ENCODE measurements at regions not wholly inside any gene's neighbourhood (a gene's known extent, or its start where the extent isn't known, plus 50 kb on each side); places are given as distances from the start of the nearest gene placed in this dataset.

- Histone ChIP-seq H3K27me3 (ENCODE audit: insufficient read depth, low read length, poor library complexity) (no peaks in the 10 kb centered on the region), H3K4me2 (ENCODE audit: insufficient read depth, low read length) (no peak overlapping the region), H4K20me1 (ENCODE audit: insufficient read depth, low read length) (no peaks in the 10 kb centered on the region), H3K27ac (ENCODE audit: low read length) (no peak overlapping the region), H3K4me3 (ENCODE audit: low read depth in 1 of 2, low read length in 2 of 2) (no peak overlapping the region), H3K4me1 (ENCODE audit: insufficient read depth, low read length) (no peaks in the 10 kb centered on the region), H3K9me3 (ENCODE audit: insufficient read depth, low read length, severe bottlenecking) (no peaks in the 10 kb centered on the region), H3K79me2 (ENCODE audit: insufficient read depth, low read length) (no peaks in the 10 kb centered on the region), H3K36me3 (ENCODE audit: insufficient read depth, low read length) (no peaks in the 10 kb centered on the region), H3K9ac (ENCODE audit: low read depth, low read length) (no peak overlapping the region), H2AFZ (ENCODE audit: low read depth, low read length) (no peak overlapping the region)
- ATAC-seq (ENCODE audit: insufficient read depth, low read depth) (no peak), DNase-seq (no peak)
- TF ChIP-seq CTCF (IDR thresholded peaks at IDR 0.05; ENCODE audit: borderline replicate concordance, extremely low read depth, low read length, poor library complexity, severe bottlenecking) (no peak), EZH2 (IDR thresholded peaks at IDR 0.05; ENCODE audit: borderline replicate concordance, low read depth, low read length, severe bottlenecking) (no peak)
Measured at GRCh38 chr2:81505586-81505985, 1201.0 kb upstream of the LRRTM1 start.

- DNase-seq (no peak), ATAC-seq (ENCODE audit: insufficient read depth, low read depth) (no peak)
- Histone ChIP-seq H3K4me1 (ENCODE audit: insufficient read depth, low read length) (no peaks in the 10 kb centered on the region), H3K9ac (ENCODE audit: low read depth, low read length) (no peak overlapping the region), H2AFZ (ENCODE audit: low read depth, low read length) (no peak overlapping the region), H3K36me3 (ENCODE audit: insufficient read depth, low read length) (no peaks in the 10 kb centered on the region), H3K4me2 (ENCODE audit: insufficient read depth, low read length) (no peak overlapping the region), H3K4me3 (ENCODE audit: low read depth in 1 of 2, low read length in 2 of 2) (no peak overlapping the region), H3K79me2 (ENCODE audit: insufficient read depth, low read length) (no peaks in the 10 kb centered on the region), H3K27me3 (ENCODE audit: insufficient read depth, low read length, poor library complexity) (no peaks in the 10 kb centered on the region), H4K20me1 (ENCODE audit: insufficient read depth, low read length) (no peaks in the 10 kb centered on the region), H3K9me3 (ENCODE audit: insufficient read depth, low read length, severe bottlenecking) (no peaks in the 10 kb centered on the region), H3K27ac (ENCODE audit: low read length) (no peak overlapping the region)
- TF ChIP-seq EZH2 (IDR thresholded peaks at IDR 0.05; ENCODE audit: borderline replicate concordance, low read depth, low read length, severe bottlenecking), result no peak
- TF ChIP-seq CTCF (IDR thresholded peaks at IDR 0.05; ENCODE audit: borderline replicate concordance, extremely low read depth, low read length, poor library complexity, severe bottlenecking), result no peak
Measured at GRCh38 chr2:81495556-81495955, 1191.0 kb upstream of the LRRTM1 start.

- Histone ChIP-seq H3K36me3 (ENCODE audit: insufficient read depth, low read length) (no peaks in the 10 kb centered on the region), H4K20me1 (ENCODE audit: insufficient read depth, low read length) (no peaks in the 10 kb centered on the region), H3K4me3 (ENCODE audit: low read depth in 1 of 2, low read length in 2 of 2) (no peak overlapping the region), H3K9me3 (ENCODE audit: insufficient read depth, low read length, severe bottlenecking) (no peaks in the 10 kb centered on the region), H2AFZ (ENCODE audit: low read depth, low read length) (no peak overlapping the region), H3K79me2 (ENCODE audit: insufficient read depth, low read length) (no peaks in the 10 kb centered on the region), H3K27ac (ENCODE audit: low read length) (no peak overlapping the region), H3K4me1 (ENCODE audit: insufficient read depth, low read length) (no peaks in the 10 kb centered on the region), H3K9ac (ENCODE audit: low read depth, low read length) (no peak overlapping the region), H3K27me3 (ENCODE audit: insufficient read depth, low read length, poor library complexity) (no peaks in the 10 kb centered on the region), H3K4me2 (ENCODE audit: insufficient read depth, low read length) (no peak overlapping the region)
- ATAC-seq (ENCODE audit: insufficient read depth, low read depth), result no peak
- TF ChIP-seq CTCF (IDR thresholded peaks at IDR 0.05; ENCODE audit: borderline replicate concordance, extremely low read depth, low read length, poor library complexity, severe bottlenecking) (no peak), EZH2 (IDR thresholded peaks at IDR 0.05; ENCODE audit: borderline replicate concordance, low read depth, low read length, severe bottlenecking) (no peak)
- no peak for DNase-seq
Measured at GRCh38 chr2:81483254-81483653, 1178.7 kb upstream of the LRRTM1 start.

- no peak overlapping the region for H3K9ac ChIP-seq (ENCODE audit: low read depth, low read length)
- no peak for DNase-seq
- H4K20me1 ChIP-seq (ENCODE audit: insufficient read depth, low read length), result no peaks in the 10 kb centered on the region
- TF ChIP-seq CTCF (IDR thresholded peaks at IDR 0.05; ENCODE audit: borderline replicate concordance, extremely low read depth, low read length, poor library complexity, severe bottlenecking) (no peak), EZH2 (IDR thresholded peaks at IDR 0.05; ENCODE audit: borderline replicate concordance, low read depth, low read length, severe bottlenecking) (no peak)
- H3K4me1 ChIP-seq (ENCODE audit: insufficient read depth, low read length), result no peaks in the 10 kb centered on the region
- no peaks in the 10 kb centered on the region for H3K27me3 ChIP-seq (ENCODE audit: insufficient read depth, low read length, poor library complexity)
- H3K27ac ChIP-seq (ENCODE audit: low read length), result no peak overlapping the region
- ATAC-seq (ENCODE audit: insufficient read depth, low read depth), result no peak
- H3K4me3 ChIP-seq (ENCODE audit: low read depth in 1 of 2, low read length in 2 of 2), result no peak overlapping the region
- H2AFZ ChIP-seq (ENCODE audit: low read depth, low read length), result no peak overlapping the region
- H3K4me2 ChIP-seq (ENCODE audit: insufficient read depth, low read length), result no peak overlapping the region
- H3K36me3 ChIP-seq (ENCODE audit: insufficient read depth, low read length), result no peaks in the 10 kb centered on the region
- H3K79me2 ChIP-seq (ENCODE audit: insufficient read depth, low read length), result no peaks in the 10 kb centered on the region
- no peaks in the 10 kb centered on the region for H3K9me3 ChIP-seq (ENCODE audit: insufficient read depth, low read length, severe bottlenecking)
Measured at GRCh38 chr2:81481994-81482368, 1177.4 kb upstream of the LRRTM1 start.
